Vagina (tissue), 2 donors: ENCODE measurements at regions not wholly inside any gene's neighbourhood (a gene's known extent, or its start where the extent isn't known, plus 50 kb on each side); places are given as distances from the start of the nearest gene placed in this dataset.

ENCODE experiments used
- DNase-seq, 2 donors: peaks; one replicate each; pipeline ENCODE4 v3.0.0-alpha.2; 2017; ENCODE audit errors: extremely low spot score in 2 of 2
- H3K27ac ChIP-seq: fragments of 200-600 bp; sonication (generic); one replicate; pipeline ENCODE4 v1.5.1; 2019
- H3K27me3 ChIP-seq: fragments of 200-600 bp; sonication (generic); one replicate; pipeline ENCODE4 v1.5.1; 2019
- H3K36me3 ChIP-seq, 2 donors: fragments of 200-600 bp; sonication (generic); one replicate each; pipeline ENCODE4 v1.5.1; 2017 to 2019
- H3K4me1 ChIP-seq: fragments of 200-600 bp; sonication (generic); one replicate; pipeline ENCODE4 v1.5.1; 2019
- H3K4me3 ChIP-seq, 2 donors: fragments of 200-600 bp; sonication (generic); 1 replicate in 1 of 2; 2 replicates in 1 of 2; pipeline ENCODE4 v1.5.1; 2016 to 2019
- H3K9me3 ChIP-seq: fragments of 200-600 bp; sonication (generic); one replicate; pipeline ENCODE4 v1.5.1; 2019
- POLR2A ChIP-seq, 2 donors: fragments of 450-650 bp; IDR thresholded peaks; one replicate each; pipeline ENCODE4 v1.6.1; 2017; ENCODE audit warnings: antibody characterized with exemption in 2 of 2, mild to moderate bottlenecking in 2 of 2, moderate library complexity in 2 of 2
- POLR2AphosphoS5 ChIP-seq, 2 donors: sonication (generic); formaldehyde crosslinking; IDR thresholded peaks; one replicate each; pipeline ENCODE4 v1.9.0; 2017; ENCODE audit warnings: antibody characterized with exemption in 2 of 2, mild to moderate bottlenecking in 2 of 2, low read depth in 1 of 2; ENCODE audit not compliant: insufficient read depth in 1 of 2
- intact Hi-C: fragments of 100-400 bp; cut with DNase I; formaldehyde crosslinking; loops from one replicate; pipeline ENCODE4 v1.15.1; 2023
- TF ChIP-seq, protein P1 (sequence below), 3 experiments: fragments of 450-650 bp in 2 of 3; fragments of 200-600 bp in 1 of 3; sonication (generic) in 1 of 3; IDR thresholded peaks; one replicate each; pipeline ENCODE4 v1.5.1; 2017 to 2019; ENCODE audit warnings: antibody characterized with exemption in 3 of 3, mild to moderate bottlenecking in 2 of 3, moderate library complexity in 2 of 3

DNA sequence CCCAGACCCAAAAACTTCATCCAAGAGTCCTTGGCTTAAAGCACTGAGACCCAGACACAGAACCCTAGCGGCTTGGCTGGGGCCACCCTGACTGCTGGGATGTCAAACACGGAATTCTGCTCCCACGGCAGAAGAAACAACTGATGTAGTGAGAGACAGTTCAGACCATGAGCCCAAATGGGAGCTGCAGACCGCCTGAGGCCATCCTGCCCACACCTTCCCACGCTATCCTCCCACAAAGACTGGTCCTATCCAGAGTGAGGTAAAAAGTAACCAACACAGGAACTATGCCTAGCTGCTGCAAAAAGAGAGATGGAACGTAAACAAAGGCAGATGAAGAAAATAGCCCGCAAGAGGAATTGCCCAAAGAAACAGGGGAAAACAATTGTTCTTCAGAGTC is 203.3 kb downstream of the PTPRU start:
- intact Hi-C loops, result no loop called here
- Histone ChIP-seq H3K36me3 (no peaks in the 10 kb centered on the region), H3K4me3 (no peak overlapping the region), H3K27me3 (no peaks in the 10 kb centered on the region), H3K4me1 (no peaks in the 10 kb centered on the region), H3K9me3 (no peaks in the 10 kb centered on the region), H3K27ac (no peak overlapping the region)
- TF ChIP-seq, protein P1, sequence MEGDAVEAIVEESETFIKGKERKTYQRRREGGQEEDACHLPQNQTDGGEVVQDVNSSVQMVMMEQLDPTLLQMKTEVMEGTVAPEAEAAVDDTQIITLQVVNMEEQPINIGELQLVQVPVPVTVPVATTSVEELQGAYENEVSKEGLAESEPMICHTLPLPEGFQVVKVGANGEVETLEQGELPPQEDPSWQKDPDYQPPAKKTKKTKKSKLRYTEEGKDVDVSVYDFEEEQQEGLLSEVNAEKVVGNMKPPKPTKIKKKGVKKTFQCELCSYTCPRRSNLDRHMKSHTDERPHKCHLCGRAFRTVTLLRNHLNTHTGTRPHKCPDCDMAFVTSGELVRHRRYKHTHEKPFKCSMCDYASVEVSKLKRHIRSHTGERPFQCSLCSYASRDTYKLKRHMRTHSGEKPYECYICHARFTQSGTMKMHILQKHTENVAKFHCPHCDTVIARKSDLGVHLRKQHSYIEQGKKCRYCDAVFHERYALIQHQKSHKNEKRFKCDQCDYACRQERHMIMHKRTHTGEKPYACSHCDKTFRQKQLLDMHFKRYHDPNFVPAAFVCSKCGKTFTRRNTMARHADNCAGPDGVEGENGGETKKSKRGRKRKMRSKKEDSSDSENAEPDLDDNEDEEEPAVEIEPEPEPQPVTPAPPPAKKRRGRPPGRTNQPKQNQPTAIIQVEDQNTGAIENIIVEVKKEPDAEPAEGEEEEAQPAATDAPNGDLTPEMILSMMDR (IDR thresholded peaks at IDR 0.05), result no peak
- TF ChIP-seq POLR2A (IDR thresholded peaks at IDR 0.05) (no peak), POLR2AphosphoS5 (IDR thresholded peaks at IDR 0.05; ENCODE audit: insufficient read depth in 1 of 2, low read depth in 1 of 2) (no peak)
- DNase-seq, result no peak

GRCh38 chr1:29438991-29439390 is 202.7 kb downstream of the PTPRU start:
- DNase-seq, result no peak
- Histone ChIP-seq H3K4me1 (no peaks in the 10 kb centered on the region), H3K4me3 (no peak overlapping the region), H3K27me3 (no peaks in the 10 kb centered on the region), H3K27ac (no peak overlapping the region), H3K36me3 (no peaks in the 10 kb centered on the region), H3K9me3 (no peaks in the 10 kb centered on the region)
- TF ChIP-seq, protein P1 (IDR thresholded peaks at IDR 0.05), result no peak
- no peak for TF ChIP-seq POLR2A (IDR thresholded peaks at IDR 0.05)
- intact Hi-C loops, result no loop called here

DNA sequence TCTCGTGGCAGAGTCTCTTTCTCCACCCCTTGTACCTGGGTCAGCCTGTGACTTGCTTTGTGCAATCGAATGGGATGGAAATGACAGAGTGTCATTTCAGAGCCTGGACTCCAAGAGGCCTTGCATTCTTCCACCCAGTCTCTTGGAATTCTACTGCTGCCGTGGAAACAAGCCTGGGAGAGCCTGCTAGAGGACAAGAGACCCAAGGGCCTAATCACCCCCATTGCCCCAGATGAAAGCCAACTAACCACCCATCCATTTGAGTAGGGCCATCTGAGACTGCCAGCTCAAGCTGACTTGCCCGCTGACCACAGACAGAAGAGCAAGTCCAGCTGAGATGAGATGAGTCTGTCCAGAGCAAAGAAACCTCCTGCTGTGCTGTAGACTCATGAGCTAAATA is 201.6 kb downstream of the PTPRU start:
- H3K4me3 ChIP-seq, result no peak overlapping the region
- no peaks in the 10 kb centered on the region for H3K9me3 ChIP-seq
- DNase-seq, result no peak
- intact Hi-C loops, result no loop called here
- H3K27ac ChIP-seq, result no peak overlapping the region
- TF ChIP-seq POLR2AphosphoS5 (IDR thresholded peaks at IDR 0.05; ENCODE audit: insufficient read depth in 1 of 2, low read depth in 1 of 2) (no peak), POLR2A (IDR thresholded peaks at IDR 0.05) (no peak)
- TF ChIP-seq, protein P1 (IDR thresholded peaks at IDR 0.05), result no peak
- no peaks in the 10 kb centered on the region for H3K36me3 ChIP-seq
- H3K4me1 ChIP-seq, result no peaks in the 10 kb centered on the region
- H3K27me3 ChIP-seq, result no peaks in the 10 kb centered on the region

GRCh38 chr1:29436181-29436785 is 200.0 kb downstream of the PTPRU start:
- no peaks in the 10 kb centered on the region for H3K9me3 ChIP-seq
- H3K27me3 ChIP-seq, result no peaks in the 10 kb centered on the region
- intact Hi-C loops, result no loop called here
- no peaks in the 10 kb centered on the region for H3K36me3 ChIP-seq
- no peak overlapping the region for H3K4me3 ChIP-seq
- DNase-seq, result no peak
- H3K27ac ChIP-seq, result no peak overlapping the region
- no peaks in the 10 kb centered on the region for H3K4me1 ChIP-seq
- no peak for TF ChIP-seq POLR2AphosphoS5 (IDR thresholded peaks at IDR 0.05; ENCODE audit: insufficient read depth in 1 of 2, low read depth in 1 of 2)
- TF ChIP-seq, protein P1 (IDR thresholded peaks at IDR 0.05), result no peak
- no peak for TF ChIP-seq POLR2A (IDR thresholded peaks at IDR 0.05)

- intact Hi-C loops, result no loop called here
- H3K27ac ChIP-seq, result no peak overlapping the region
- H3K36me3 ChIP-seq, result no peaks in the 10 kb centered on the region
- no peak overlapping the region for H3K4me3 ChIP-seq
- H3K9me3 ChIP-seq, result no peaks in the 10 kb centered on the region
- TF ChIP-seq POLR2A (IDR thresholded peaks at IDR 0.05) (no peak), POLR2AphosphoS5 (IDR thresholded peaks at IDR 0.05; ENCODE audit: insufficient read depth in 1 of 2, low read depth in 1 of 2) (no peak)
- TF ChIP-seq, protein P1 (IDR thresholded peaks at IDR 0.05), result no peak
- no peaks in the 10 kb centered on the region for H3K27me3 ChIP-seq
- DNase-seq, result no peak
- no peaks in the 10 kb centered on the region for H3K4me1 ChIP-seq
Observed at GRCh38 chr1:29433830-29434229, 197.5 kb downstream of the PTPRU start.
